GM19239 (cell line): ENCODE measurements at regions not wholly inside any gene's neighbourhood (a gene's known extent, or its start where the extent isn't known, plus 50 kb on each side); places are given as distances from the start of the nearest gene placed in this dataset.
A peak's percentile ranks its signal among the peaks of the same experiment; 100 is the strongest.
"Not testable (repeated sequence)": the region's sequence is repeated elsewhere in the genome, so short reads cannot be mapped to it uniquely, and the experiment has no call there.

Experiments
- DNase-seq: peaks from one replicate; pipeline ENCODE4 v3.0.0; 2011; ENCODE audit warnings: low spot score; ENCODE audit not compliant: insufficient read length
- FAIRE-seq: peaks from 2 replicates; lab custom pipeline; 2011; peaks lifted over from hg19 to GRCh38; lab: Jason Lieb, UNC

- no peak for DNase-seq
- FAIRE-seq, result no peak
These were observed 411.6 kb upstream of the SLITRK5 start for GRCh38 chr13:87259479-87260083.

GRCh38 chr13:87274209-87274819 lies 396.9 kb upstream of the SLITRK5 start:
- FAIRE-seq (peak; percentile 64), DNase-seq (no peak)

- no peak for DNase-seq
- no peak for FAIRE-seq
These were observed 391.0 kb upstream of the SLITRK5 start for GRCh38 chr13:87280139-87280538.

- DNase-seq (no peak), FAIRE-seq (no peak)
These were observed 383.4 kb upstream of the SLITRK5 start for GRCh38 chr13:87287721-87288120.

- FAIRE-seq, result no peak
These were observed 375.5 kb upstream of the SLITRK5 start for GRCh38 chr13:87295636-87296035.

GRCh38 chr13:87302034-87302433 lies 369.1 kb upstream of the SLITRK5 start:
- DNase-seq (no peak), FAIRE-seq (no peak)

More at GRCh38 chr13:87295636-87296035, 375.5 kb upstream of the SLITRK5 start:
- no peak for DNase-seq

GRCh38 chr13:87302931-87303330 lies 368.2 kb upstream of the SLITRK5 start:
- FAIRE-seq (no peak), DNase-seq (no peak)

GRCh38 chr13:87311165-87311564 lies 360.0 kb upstream of the SLITRK5 start:
- FAIRE-seq, result no peak
- DNase-seq, result no peak

- DNase-seq (no peak), FAIRE-seq (no peak)
These were observed 356.3 kb upstream of the SLITRK5 start for GRCh38 chr13:87314822-87315221.

GRCh38 chr13:87322386-87322785 lies 348.8 kb upstream of the SLITRK5 start:
- no peak for FAIRE-seq
- DNase-seq, result no peak

GRCh38 chr13:87324558-87324957 lies 346.6 kb upstream of the SLITRK5 start:
- no peak for DNase-seq
- FAIRE-seq, result no peak

GRCh38 chr13:87331178-87331577 lies 340.0 kb upstream of the SLITRK5 start:
- no peak for DNase-seq

GRCh38 chr13:87333599-87333998 lies 337.6 kb upstream of the SLITRK5 start:
- FAIRE-seq, result no peak
- no peak for DNase-seq

More at GRCh38 chr13:87331178-87331577, 340.0 kb upstream of the SLITRK5 start:
- no peak for FAIRE-seq

- DNase-seq (no peak), FAIRE-seq (no peak)
These were observed 337.0 kb upstream of the SLITRK5 start for GRCh38 chr13:87334176-87334575.

GRCh38 chr13:87336346-87336889 lies 334.8 kb upstream of the SLITRK5 start:
- DNase-seq, FAIRE-seq: not testable (repeated sequence)

GRCh38 chr13:87344176-87344575 lies 327.0 kb upstream of the SLITRK5 start:
- DNase-seq (no peak), FAIRE-seq (no peak)

- DNase-seq (no peak), FAIRE-seq (no peak)
These were observed 315.7 kb upstream of the SLITRK5 start for GRCh38 chr13:87355451-87355850.

- FAIRE-seq (no peak), DNase-seq (no peak)
These were observed 314.9 kb upstream of the SLITRK5 start for GRCh38 chr13:87356314-87356713.

GRCh38 chr13:87358319-87358718 lies 312.9 kb upstream of the SLITRK5 start:
- DNase-seq (no peak), FAIRE-seq (no peak)

GRCh38 chr13:87361216-87361615 lies 310.0 kb upstream of the SLITRK5 start:
- DNase-seq (no peak), FAIRE-seq (no peak)

GRCh38 chr13:87368639-87369038 lies 302.5 kb upstream of the SLITRK5 start:
- DNase-seq (no peak), FAIRE-seq (no peak)

GRCh38 chr13:87376081-87376480 lies 295.1 kb upstream of the SLITRK5 start:
- DNase-seq, result no peak
- no peak for FAIRE-seq
